ENCODE measurements at regions not wholly inside any gene's neighbourhood (a gene's known extent, or its start where the extent isn't known, plus 50 kb on each side); places are given as distances from the start of the nearest gene placed in this dataset.

DNA sequence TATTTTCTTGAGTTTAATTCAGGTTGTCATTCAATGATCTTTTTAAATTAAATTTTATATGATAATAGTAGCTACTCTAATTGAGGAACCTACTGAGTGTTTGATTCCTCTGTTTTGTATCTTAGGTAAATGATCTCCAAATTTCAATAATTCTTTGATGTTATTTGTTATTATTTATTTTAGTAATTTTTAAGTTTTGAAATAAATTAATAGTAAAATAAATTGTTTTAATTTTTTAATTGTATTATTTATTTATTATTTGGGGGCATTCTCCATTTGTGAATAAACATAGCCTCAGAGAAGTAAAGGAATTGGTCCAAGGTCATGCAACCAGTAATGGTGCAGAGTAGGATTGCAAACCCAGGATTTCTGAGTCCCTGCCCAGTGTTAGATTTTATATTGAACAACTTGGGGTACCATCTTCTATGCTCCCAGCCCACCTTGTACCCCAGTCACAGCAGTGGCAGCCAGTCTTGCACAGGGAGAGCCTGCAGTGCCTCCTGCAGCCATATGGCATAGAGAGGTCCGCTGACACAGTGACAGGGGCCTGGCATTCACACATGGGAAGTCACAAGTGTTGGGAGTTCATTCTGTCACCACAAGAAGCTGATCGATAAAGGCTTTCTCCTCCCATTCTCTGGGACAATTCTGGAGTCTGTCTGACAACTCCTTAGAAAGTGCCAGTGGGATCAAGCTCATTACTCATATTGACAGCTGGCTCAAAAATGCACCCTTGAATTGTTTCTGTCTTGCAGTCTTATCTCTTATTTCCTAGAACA lies 110.0 kb upstream of the ETAA1 start:
- H3K27ac ChIP-seq (ENCODE audit: low read length), result no peak overlapping the region
- H3K4me1 ChIP-seq (ENCODE audit: control insufficient read depth, insufficient read depth, low read length), result no peaks in the 10 kb centered on the region
- DNase-seq (no peak), ATAC-seq (no peak)
- H3K27me3 ChIP-seq (ENCODE audit: control insufficient read depth, insufficient read depth), result peaks cover 3% of the 10 kb centered on the region
- H3K9me3 ChIP-seq (ENCODE audit: control insufficient read depth, low read length), result no peaks in the 10 kb centered on the region
- intact Hi-C loops (cut with DNase I), result no loop called here
- WGBS, result 40% methylated on average over 2 of the region's 2 CpGs
- no peak overlapping the region for H3K4me3 ChIP-seq (ENCODE audit: low read length)

DNA sequence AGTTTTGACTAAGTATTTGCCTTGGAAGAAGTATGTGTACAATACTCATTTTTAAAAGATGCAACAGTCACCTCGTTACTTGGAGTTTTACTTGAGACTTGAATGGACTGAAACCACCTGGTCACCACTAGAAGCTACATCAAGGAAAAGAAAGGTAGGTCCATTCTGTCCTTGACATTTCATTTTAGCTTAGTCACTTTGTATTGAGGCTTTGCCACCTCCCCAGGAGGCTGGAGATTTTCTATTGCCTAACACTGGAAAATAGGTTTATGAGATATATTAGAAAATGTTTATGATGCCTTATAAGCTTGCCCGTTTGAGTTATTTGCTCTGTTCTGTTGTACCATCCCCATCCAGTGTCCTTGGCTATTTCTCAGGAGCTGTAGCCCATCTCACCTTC lies 107.9 kb upstream of the ETAA1 start:
- H3K4me3 ChIP-seq (ENCODE audit: low read length), result no peak overlapping the region
- intact Hi-C loops (cut with DNase I), result no loop called here
- ATAC-seq, result no peak
- no peak overlapping the region for H3K27ac ChIP-seq (ENCODE audit: low read length)
- whole genome bisulfite sequencing, result 86% methylated on average over 2 of the region's 2 CpGs
- H3K9me3 ChIP-seq (ENCODE audit: control insufficient read depth, low read length), result no peaks in the 10 kb centered on the region
- peaks cover 3% of the 10 kb centered on the region for H3K27me3 ChIP-seq (ENCODE audit: control insufficient read depth, insufficient read depth)
- DNase-seq, result no peak
- no peaks in the 10 kb centered on the region for H3K4me1 ChIP-seq (ENCODE audit: control insufficient read depth, insufficient read depth, low read length)

DNA sequence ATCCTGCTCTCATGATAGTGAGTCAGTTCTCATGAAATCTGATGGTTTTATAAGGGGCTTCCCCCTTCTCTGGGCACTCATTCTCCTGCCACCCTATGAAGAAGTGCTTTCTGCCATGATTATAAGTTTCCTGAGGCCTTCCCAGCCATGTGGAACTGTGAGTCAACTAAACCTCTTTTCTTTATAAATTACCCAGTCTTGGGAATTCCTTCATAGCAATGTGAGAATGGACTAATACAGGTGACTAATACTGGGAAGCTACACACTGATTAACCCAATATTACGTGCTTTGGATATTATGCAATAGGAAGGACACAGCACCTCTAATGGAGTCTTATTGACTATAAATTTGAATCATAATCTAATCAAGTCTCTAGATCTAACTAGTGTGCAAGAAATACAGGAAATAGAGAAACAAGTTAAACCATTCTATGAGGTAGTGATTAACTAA lies 107.2 kb upstream of the ETAA1 start:
- Histone ChIP-seq H3K9me3 (ENCODE audit: control insufficient read depth, low read length) (no peaks in the 10 kb centered on the region), H3K27ac (ENCODE audit: low read length) (no peak overlapping the region), H3K4me3 (ENCODE audit: low read length) (no peak overlapping the region), H3K4me1 (ENCODE audit: control insufficient read depth, insufficient read depth, low read length) (no peaks in the 10 kb centered on the region), H3K27me3 (ENCODE audit: control insufficient read depth, insufficient read depth) (no peaks in the 10 kb centered on the region)
- intact Hi-C loops (cut with DNase I), result no loop called here
- DNase-seq (no peak), ATAC-seq (no peak)
- WGBS, result 85% methylated on average over 1 of the region's 1 CpG

DNA sequence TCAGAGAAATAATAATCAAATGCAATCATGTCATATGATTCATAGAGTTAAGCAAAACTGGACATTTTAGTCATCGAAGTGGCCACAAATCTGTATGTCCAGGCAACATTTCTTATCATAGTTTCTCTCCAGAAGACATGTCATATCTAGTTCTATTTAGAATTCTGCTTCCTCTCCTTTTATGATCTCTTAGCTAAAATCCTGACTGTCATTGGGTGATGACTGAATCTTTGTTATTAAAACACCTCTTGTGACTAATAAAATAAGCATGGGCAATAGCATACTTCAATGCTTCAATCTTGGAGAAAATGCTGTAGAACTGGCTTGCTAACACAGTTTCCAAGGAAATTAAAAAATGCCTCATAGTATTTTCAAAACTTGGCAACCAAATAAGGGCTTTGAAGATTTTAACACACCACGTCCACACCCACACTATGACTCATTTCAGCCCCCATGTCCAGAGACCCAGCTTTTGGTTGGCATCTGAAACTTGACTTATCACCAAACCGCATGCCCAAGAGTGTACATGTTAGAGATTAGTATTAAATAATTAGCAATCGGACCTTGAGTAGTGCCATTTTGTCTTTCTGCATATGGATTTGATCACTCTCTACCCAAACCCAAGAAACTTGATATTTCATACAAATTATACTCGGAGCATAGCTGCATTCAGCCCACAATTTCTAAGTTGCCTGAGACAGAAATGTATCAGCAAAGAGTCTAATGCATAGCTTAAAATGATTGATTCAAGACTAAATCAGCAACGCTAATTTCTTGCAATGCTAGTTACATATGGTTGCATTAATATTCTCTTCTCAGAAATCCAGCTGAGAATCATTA lies 106.5 kb upstream of the ETAA1 start:
- ATAC-seq, result no peak
- 72% methylated on average over 6 of the region's 6 CpGs for WGBS

DNA sequence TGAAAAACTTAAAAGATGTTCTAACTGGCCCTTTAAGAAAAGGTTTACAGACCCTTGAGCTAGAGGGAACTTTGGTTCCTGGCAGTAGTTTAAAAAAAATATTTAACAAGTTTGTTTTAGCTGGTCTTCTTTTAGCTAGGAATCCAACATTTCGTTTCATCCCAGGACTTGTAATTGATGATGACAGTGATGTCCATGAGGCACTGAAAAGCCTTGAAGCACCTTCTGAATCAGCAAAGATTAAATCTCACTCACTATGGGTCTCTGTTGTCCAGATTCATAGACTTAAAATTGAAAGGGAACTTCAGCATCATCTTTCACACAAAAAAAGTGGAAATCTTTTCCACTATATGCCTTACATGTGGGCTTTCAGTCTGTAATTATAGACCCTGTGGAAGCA lies 102.9 kb upstream of the ETAA1 start:
- WGBS, result 46% methylated on average over 1 of the region's 1 CpG

More for the DNA sequence above, 106.5 kb upstream of the ETAA1 start:
- intact Hi-C loops (cut with DNase I), result no loop called here
- DNase-seq, result no peak
- Histone ChIP-seq H3K27me3 (ENCODE audit: control insufficient read depth, insufficient read depth) (no peaks in the 10 kb centered on the region), H3K4me3 (ENCODE audit: low read length) (no peak overlapping the region), H3K9me3 (ENCODE audit: control insufficient read depth, low read length) (no peaks in the 10 kb centered on the region), H3K4me1 (ENCODE audit: control insufficient read depth, insufficient read depth, low read length) (no peaks in the 10 kb centered on the region), H3K27ac (ENCODE audit: low read length) (no peak overlapping the region)

DNA sequence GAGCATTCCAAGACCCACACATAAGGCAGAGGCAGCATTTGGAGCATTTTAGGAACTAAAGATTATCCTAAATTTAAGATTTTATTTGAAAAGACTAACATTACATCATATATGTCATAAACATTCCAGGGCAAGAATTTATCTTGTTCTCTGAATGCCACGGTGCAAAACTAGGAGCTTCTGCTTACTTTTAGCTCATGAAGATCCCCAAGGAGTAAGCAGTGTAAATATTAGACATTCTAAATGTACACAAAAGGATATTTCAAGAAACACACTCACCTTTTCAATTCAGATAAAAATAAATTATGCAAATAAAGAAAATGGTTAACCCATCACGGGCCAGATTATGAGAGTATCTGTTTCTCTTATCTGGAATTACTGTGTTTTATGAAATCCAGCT lies 101.7 kb upstream of the ETAA1 start:
- Histone ChIP-seq H3K4me1 (ENCODE audit: control insufficient read depth, insufficient read depth, low read length) (no peaks in the 10 kb centered on the region), H3K27ac (ENCODE audit: low read length) (no peak overlapping the region), H3K27me3 (ENCODE audit: control insufficient read depth, insufficient read depth) (no peaks in the 10 kb centered on the region), H3K9me3 (ENCODE audit: control insufficient read depth, low read length) (no peaks in the 10 kb centered on the region), H3K4me3 (ENCODE audit: low read length) (no peak overlapping the region)
- intact Hi-C loops (cut with DNase I), result no loop called here
- ATAC-seq (no peak), DNase-seq (no peak)
- WGBS, result 66% methylated on average over 2 of the region's 2 CpGs

More for the DNA sequence above, 102.9 kb upstream of the ETAA1 start:
- DNase-seq (no peak), ATAC-seq (no peak)
- intact Hi-C loops (cut with DNase I), result no loop called here
- Histone ChIP-seq H3K4me3 (ENCODE audit: low read length) (no peak overlapping the region), H3K9me3 (ENCODE audit: control insufficient read depth, low read length) (no peaks in the 10 kb centered on the region), H3K27me3 (ENCODE audit: control insufficient read depth, insufficient read depth) (no peaks in the 10 kb centered on the region), H3K27ac (ENCODE audit: low read length) (no peak overlapping the region), H3K4me1 (ENCODE audit: control insufficient read depth, insufficient read depth, low read length) (no peaks in the 10 kb centered on the region)

DNA sequence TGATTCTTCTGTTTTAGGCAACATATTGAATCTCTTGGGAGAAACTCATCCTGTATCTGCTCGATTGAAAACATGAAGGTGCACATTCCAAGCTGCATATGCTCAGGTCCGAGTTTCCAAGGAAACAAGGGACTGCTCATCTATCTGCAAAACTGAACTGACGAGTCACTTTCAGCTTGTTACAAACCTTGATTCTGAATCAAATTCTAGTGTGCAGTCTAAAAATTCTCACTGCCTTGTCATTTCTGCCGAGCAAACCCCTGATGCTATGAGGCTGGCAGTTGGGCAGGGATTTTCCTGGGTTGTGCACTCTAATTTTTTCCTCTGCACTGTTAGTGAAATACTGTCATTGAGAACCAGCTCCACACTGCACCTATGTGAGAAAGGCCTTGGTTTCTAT lies 101.3 kb upstream of the ETAA1 start:
- 57% methylated on average over 4 of the region's 4 CpGs for WGBS
- intact Hi-C loops (cut with DNase I), result no loop called here
- DNase-seq (no peak), ATAC-seq (no peak)
- Histone ChIP-seq H3K4me1 (ENCODE audit: control insufficient read depth, insufficient read depth, low read length) (no peaks in the 10 kb centered on the region), H3K27me3 (ENCODE audit: control insufficient read depth, insufficient read depth) (no peaks in the 10 kb centered on the region), H3K9me3 (ENCODE audit: control insufficient read depth, low read length) (no peaks in the 10 kb centered on the region), H3K4me3 (ENCODE audit: low read length) (no peak overlapping the region), H3K27ac (ENCODE audit: low read length) (no peak overlapping the region)

DNA sequence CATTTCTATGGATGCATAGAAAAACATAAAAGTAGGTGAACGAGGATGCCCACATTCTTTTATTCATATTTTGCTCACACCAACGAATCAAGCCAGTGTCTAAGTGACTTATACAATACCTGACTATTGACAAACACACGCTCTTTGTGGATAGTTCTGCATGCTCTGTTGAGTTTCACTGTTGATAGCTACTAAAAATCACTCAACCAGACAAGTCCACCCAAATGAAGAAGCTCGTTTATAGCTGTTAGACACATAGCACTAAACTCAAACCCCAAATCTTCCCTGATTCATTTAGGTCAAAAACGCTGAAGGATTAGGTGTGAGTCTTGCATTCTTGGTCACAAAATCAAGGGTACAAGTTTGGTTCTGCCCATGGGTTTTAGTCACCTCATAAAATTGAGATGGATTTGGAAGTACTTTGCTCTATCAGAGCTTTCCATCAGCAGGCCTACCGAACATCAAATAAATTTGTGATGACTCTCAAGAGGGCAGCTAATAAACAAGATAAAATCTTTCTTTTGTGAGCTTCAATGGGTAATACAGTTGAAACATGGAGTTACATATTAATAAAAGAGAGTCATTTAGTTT lies 92.7 kb upstream of the ETAA1 start:
- Histone ChIP-seq H3K4me3 (ENCODE audit: low read length) (no peak overlapping the region), H3K27ac (ENCODE audit: low read length) (no peak overlapping the region), H3K27me3 (ENCODE audit: control insufficient read depth, insufficient read depth) (no peaks in the 10 kb centered on the region), H3K4me1 (ENCODE audit: control insufficient read depth, insufficient read depth, low read length) (no peaks in the 10 kb centered on the region), H3K9me3 (ENCODE audit: control insufficient read depth, low read length) (no peaks in the 10 kb centered on the region)
- WGBS, result 83% methylated on average over 6 of the region's 6 CpGs
- no peak for ATAC-seq
- intact Hi-C loops (cut with DNase I), result no loop called here
- no peak for DNase-seq

DNA sequence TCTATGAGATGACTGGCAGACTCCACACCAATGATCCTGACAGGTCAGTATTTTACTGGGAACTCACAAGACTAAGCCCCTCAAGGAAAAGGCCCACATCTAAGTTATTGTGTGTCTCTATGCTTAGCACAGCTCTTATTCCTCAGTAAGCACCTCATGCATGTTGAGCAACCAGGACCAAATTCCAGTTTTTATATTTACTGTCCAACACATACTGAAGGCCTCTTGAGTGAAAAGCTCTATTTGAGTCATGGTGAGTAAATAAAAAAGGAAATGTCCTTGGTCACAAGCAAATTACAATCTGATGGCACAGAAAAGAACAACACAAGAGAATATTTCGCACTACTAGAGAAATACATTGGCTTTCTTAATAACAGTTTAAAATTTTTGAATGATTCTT lies 87.9 kb upstream of the ETAA1 start:
- ATAC-seq (no peak), DNase-seq (no peak)
- H3K9me3 ChIP-seq (ENCODE audit: control insufficient read depth, low read length), result no peaks in the 10 kb centered on the region
- H3K4me3 ChIP-seq (ENCODE audit: low read length), result no peak overlapping the region
- intact Hi-C loops (cut with DNase I), result no loop called here
- no peaks in the 10 kb centered on the region for H3K4me1 ChIP-seq (ENCODE audit: control insufficient read depth, insufficient read depth, low read length)
- 87% methylated on average over 1 of the region's 1 CpG for WGBS
- H3K27me3 ChIP-seq (ENCODE audit: control insufficient read depth, insufficient read depth), result no peaks in the 10 kb centered on the region
- no peak overlapping the region for H3K27ac ChIP-seq (ENCODE audit: low read length)

DNA sequence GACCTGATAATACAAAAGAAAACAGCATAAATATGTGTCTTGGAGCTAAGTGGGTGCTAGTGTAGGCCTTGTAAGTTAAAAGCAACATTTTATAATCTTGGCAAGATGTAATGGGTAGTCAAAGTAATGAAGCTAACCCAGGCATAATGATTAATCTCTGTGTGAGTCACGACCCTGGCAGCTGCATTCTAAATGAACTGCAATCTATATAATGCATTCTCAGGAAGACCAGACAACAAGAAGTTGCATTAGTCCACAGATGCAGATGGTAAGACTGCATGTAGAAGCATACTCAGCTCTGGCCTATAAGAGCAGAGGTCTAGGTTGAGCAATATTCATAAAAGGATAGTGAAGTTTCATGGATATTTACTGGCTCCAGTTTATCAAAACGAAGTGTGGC lies 85.6 kb upstream of the ETAA1 start:
- no peak for ATAC-seq
- H3K9me3 ChIP-seq (ENCODE audit: control insufficient read depth, low read length), result no peaks in the 10 kb centered on the region
- intact Hi-C loops (cut with DNase I), result no loop called here
- H3K4me3 ChIP-seq (ENCODE audit: low read length), result no peak overlapping the region
- WGBS, result 51% methylated on average over 2 of the region's 2 CpGs
- no peak for DNase-seq
- H3K27me3 ChIP-seq (ENCODE audit: control insufficient read depth, insufficient read depth), result no peaks in the 10 kb centered on the region
- H3K4me1 ChIP-seq (ENCODE audit: control insufficient read depth, insufficient read depth, low read length), result no peaks in the 10 kb centered on the region
- no peak overlapping the region for H3K27ac ChIP-seq (ENCODE audit: low read length)

DNA sequence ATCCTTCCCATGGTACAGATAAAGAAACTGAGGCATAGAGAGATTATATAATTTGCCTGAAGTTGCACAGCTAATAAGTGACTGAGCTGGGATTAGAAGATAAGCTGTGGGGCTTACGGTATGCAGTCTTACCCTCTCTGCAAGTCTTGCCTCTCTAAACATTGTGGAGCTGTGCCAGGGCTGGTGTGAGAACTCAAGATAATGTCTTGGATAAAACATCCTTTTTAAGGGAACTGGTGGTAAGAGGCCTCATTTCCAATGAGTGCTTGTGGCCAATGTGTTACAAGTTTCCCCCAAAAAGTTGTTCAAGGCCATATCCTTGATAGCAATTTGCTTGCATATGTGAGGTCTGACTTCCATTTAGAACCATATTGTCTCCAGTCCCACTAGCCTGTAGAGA lies 84.3 kb upstream of the ETAA1 start:
- Histone ChIP-seq H3K9me3 (ENCODE audit: control insufficient read depth, low read length) (no peaks in the 10 kb centered on the region), H3K4me3 (ENCODE audit: low read length) (no peak overlapping the region), H3K27ac (ENCODE audit: low read length) (no peak overlapping the region), H3K27me3 (ENCODE audit: control insufficient read depth, insufficient read depth) (no peaks in the 10 kb centered on the region), H3K4me1 (ENCODE audit: control insufficient read depth, insufficient read depth, low read length) (no peaks in the 10 kb centered on the region)
- 63% methylated on average over 1 of the region's 1 CpG for WGBS
- no peak for ATAC-seq
- no peak for DNase-seq
- intact Hi-C loops (cut with DNase I), result no loop called here

Data from right cardiac atrium (tissue), 5 donors.